Fibroblast of skin of left quadriceps (primary cell): ENCODE measurements at regions not wholly inside any gene's neighbourhood (a gene's known extent, or its start where the extent isn't known, plus 50 kb on each side); places are given as distances from the start of the nearest gene placed in this dataset.

ENCODE experiments used
- DNase-seq, 2 experiments: peaks; one replicate each; pipeline ENCODE4 v3.0.0-alpha.2; 2013; ENCODE audit warnings: low read depth in 2 of 2

GRCh38 chr9:105912863-105913516 is 218.6 kb downstream of the TMEM38B start:
- no peak for DNase-seq

GRCh38 chr9:105921057-105921726 is 226.9 kb downstream of the TMEM38B start:
- no peak for DNase-seq

- DNase-seq = no peak
Measured at GRCh38 chr9:105928416-105928815, 234.1 kb downstream of the TMEM38B start.

GRCh38 chr9:105930011-105930627 is 235.8 kb downstream of the TMEM38B start:
- DNase-seq = no peak

- DNase-seq = no peak
Measured at GRCh38 chr9:105932276-105932675, 237.9 kb downstream of the TMEM38B start.

- no peak for DNase-seq
Measured at GRCh38 chr9:105950448-105950847, 256.1 kb downstream of the TMEM38B start.

- no peak for DNase-seq
Measured at GRCh38 chr9:105950894-105951293, 256.6 kb downstream of the TMEM38B start.

- no peak for DNase-seq
Measured at GRCh38 chr9:105954517-105954916, 260.2 kb downstream of the TMEM38B start.

GRCh38 chr9:105957830-105958229 is 263.5 kb downstream of the TMEM38B start:
- no peak for DNase-seq

GRCh38 chr9:105958587-105958986 is 264.2 kb downstream of the TMEM38B start:
- no peak for DNase-seq

GRCh38 chr9:105959531-105959930 is 265.2 kb downstream of the TMEM38B start:
- DNase-seq = peak in 1 of 2 experiments; percentile 53

GRCh38 chr9:105963343-105964099 is 269.2 kb downstream of the TMEM38B start:
- no peak for DNase-seq

- no peak for DNase-seq
Measured at GRCh38 chr9:105964156-105964555, 269.8 kb downstream of the TMEM38B start.

GRCh38 chr9:105966834-105967233 is 272.5 kb downstream of the TMEM38B start:
- DNase-seq = no peak

GRCh38 chr9:105967248-105967647 is 272.9 kb downstream of the TMEM38B start:
- no peak for DNase-seq

- DNase-seq = no peak
Measured at GRCh38 chr9:105967797-105968196, 273.5 kb downstream of the TMEM38B start.

- no peak for DNase-seq
Measured at GRCh38 chr9:105968811-105969466, 274.6 kb downstream of the TMEM38B start.

- peak in 1 of 2 experiments; percentile 33 for DNase-seq
Measured at GRCh38 chr9:105969636-105970035, 275.3 kb downstream of the TMEM38B start.

- no peak for DNase-seq
Measured at GRCh38 chr9:105971986-105972385, 277.6 kb downstream of the TMEM38B start.

- DNase-seq = no peak
Measured at GRCh38 chr9:105972466-105973204, 278.3 kb downstream of the TMEM38B start.

GRCh38 chr9:105973951-105974351 is 279.6 kb downstream of the TMEM38B start:
- DNase-seq = peak; percentile 91 to 93
